GM19035 (cell line): ENCODE measurements at regions not wholly inside any gene's neighbourhood (a gene's known extent, or its start where the extent isn't known, plus 50 kb on each side); places are given as distances from the start of the nearest gene placed in this dataset.
"Not testable (repeated sequence)": the region's sequence is repeated elsewhere in the genome, so short reads cannot be mapped to it uniquely, and the experiment has no call there.

Experiments
- ATAC-seq: cut with Tn5 transposase; IDR thresholded peaks from one replicate; pipeline ENCODE4 v1.9.1; 2021; ENCODE audit not compliant: unreplicated experiment

DNA sequence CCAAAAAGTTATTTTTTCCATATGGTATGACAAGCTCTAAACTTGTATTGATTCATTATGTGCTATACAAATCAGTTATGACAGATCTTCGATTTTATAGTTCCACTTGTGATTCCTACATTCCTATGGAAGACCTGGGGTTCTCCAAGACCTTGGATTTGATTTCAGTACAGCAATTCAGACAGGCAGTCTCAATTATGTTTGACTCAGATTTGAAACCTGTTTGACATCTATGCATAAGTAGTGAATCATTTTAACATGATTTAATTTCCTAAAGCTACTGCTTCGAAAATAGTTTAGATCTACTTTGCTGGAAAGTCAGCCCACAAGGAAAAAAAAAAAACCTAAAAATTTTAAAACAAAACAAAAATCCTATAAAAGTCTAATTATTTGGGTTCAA lies 820.4 kb downstream of the LUZP2 start:
- ATAC-seq, result no peak

DNA sequence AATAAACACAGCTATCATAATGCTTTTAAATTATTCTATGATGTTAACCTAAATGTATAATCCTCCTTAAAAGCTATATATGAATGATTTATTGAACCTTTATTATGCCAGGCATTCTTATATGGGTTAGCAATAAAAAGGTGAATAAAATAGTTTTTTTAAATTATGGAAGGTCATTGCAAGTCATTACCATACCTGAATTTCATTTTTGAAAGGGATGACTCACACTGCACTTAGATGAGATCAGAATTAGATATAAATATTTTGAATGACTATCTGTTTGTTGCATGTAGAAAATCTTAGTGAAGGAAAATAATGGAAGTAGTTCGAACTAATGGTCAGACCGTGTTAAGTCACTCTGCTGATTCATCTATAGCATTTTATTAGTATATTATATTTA lies 822.3 kb downstream of the LUZP2 start:
- no peak for ATAC-seq

DNA sequence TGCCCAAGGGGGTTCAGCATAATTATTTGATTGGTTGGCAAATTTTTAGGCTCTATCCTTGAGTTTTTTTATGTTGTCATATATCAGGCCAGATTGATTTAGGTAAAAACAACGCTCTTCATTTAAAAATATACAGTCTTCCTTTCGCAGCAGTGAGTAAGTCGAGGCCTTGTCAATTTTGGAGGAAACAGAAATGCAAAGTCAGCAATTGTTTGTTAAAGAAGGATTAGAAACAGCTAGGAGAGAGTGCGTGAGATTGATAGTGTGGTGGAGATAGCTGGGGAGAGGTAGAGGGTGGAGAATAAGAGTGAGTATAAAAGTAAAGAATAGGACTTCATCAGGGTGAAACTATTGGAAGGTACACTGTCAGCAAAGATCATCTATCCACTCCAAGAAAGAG lies 830.8 kb downstream of the LUZP2 start:
- ATAC-seq, result no peak

DNA sequence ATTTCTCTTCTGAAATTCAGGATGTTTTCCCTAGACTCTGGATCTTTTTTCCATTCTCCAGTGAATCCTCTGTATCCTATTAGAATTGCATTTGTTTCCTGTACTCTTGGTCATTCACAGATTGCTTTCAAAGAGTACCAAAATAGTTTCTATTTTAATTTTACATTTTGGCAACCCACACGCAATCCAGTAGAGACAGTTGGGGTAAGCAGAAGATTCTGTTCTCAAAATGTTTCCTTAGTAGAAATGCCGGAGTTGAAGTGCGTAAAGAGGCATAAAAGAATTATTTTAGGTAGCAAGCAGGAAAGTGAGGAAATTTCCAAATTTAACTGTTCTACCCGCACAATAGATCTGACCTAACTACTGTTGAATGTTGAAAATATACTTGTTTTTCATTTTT lies 842.4 kb downstream of the LUZP2 start:
- ATAC-seq, result no peak

DNA sequence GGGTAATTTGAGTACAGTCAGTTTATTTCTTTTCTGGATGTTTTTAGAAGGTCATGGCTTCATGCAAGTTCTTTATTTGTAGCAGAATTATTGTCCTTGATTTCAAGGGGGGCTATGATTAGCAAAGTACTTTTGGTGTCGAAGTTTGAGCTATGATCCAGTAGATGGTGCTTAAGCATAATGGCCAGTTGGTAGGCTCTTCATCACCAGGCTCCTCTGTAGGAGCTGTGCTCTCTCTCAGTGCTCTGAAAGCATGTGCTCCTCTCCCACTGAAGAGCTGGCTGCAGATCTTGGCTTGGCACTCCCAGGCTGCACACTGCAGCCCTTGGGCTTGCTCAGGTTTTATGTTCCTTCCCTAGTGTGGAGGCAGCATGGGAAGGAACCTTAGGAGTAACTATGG lies 852.7 kb downstream of the LUZP2 start:
- no peak for ATAC-seq

DNA sequence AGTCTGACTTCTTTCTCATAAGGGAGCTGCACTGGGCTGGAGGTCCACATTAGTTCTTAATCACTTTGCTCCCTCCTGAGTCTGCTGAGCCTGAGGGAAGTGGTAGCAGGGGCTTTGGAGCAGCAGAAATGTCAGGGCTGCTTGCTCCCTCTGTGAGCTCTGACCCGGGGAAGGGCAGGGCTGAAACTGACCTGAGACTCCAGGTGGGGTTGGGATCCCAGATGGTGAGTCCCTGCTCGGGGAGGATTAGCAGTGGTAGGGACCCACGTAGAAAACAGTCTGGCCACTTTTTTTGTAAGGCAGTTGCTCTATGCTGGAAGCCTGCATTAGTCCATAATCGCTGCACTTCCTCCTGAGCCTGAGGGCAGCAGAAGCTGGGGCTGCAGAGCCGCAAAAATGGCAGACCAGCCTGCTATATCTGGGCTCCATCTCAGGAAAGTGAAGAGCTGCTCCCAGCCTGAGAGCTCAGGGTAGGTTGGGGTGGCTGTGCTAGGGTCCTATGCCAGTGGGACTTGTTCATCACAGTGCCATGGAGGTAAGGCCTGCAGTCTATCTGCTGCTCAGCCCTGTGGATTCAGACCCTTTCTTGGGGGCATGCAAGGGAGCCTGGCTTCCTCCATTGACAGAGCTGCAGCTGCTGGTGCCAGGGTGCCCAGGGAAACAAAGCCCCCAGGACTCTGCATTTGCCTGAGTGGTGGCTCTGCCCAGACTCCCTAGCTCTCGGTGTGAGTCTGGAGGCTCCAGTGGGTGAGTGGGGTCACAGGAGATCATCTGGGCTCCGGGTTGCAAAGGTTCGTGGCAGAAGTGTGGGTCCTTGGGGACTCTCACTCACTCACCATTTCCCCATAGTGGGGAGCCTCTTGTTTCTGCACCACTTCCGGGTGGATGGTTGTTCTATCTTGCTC lies 854.3 kb downstream of the LUZP2 start:
- no peak for ATAC-seq

DNA sequence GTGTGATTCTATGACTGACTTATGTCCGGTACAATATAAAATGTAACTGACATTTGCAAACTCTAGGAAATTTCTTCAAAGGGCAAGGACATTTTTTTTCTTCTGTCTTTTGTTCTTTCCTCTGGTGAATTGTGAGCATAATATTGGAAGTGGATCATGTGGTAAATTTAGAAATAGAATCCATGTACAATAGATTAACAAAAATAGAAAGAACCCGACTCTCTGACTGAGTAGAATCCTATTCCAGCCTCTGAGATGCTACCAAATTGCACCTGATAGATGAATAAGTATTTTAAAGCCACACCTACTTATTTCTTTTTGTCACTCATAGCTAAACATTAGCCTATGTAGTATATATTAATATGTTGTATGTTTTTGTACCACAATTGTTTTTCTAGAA lies 860.3 kb downstream of the LUZP2 start:
- no peak for ATAC-seq

DNA sequence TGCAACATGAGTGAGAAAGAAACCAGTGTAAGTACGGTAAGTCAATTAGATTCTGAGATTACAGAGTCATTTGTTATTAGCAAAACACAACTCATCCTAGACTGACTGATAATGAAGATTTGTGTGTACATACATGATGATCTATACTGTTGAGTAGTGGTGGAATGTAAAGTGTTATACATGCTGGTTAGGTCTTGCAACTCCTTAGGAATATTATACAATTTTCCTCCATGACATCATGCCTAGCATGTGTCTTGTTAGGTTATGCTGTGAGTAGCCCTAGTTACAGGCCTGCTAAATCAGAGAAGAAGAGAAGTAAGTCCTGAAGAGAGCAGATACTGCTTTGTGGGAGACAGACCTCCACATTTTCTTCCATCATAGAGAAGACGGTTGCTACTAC lies 880.6 kb downstream of the LUZP2 start:
- ATAC-seq, result no peak

DNA sequence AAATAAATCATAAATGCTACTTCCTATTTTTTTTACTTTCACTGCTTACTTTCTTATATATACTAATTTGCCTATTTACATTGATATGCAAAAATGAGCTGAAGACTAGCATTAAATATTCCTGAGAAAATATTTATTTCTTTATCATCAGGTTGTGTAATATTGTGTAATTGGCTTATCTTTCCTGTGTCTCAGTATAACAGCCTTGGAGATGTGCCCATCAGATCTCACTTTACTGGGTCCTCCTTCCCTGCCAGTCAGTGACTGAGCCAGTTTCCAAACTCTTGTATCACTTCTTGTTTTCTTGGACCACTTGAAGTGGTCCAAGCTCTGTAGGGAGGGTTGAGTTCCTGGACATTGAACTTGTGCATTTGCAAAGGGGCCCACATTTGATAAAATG lies 900.0 kb downstream of the LUZP2 start:
- ATAC-seq, result no peak

DNA sequence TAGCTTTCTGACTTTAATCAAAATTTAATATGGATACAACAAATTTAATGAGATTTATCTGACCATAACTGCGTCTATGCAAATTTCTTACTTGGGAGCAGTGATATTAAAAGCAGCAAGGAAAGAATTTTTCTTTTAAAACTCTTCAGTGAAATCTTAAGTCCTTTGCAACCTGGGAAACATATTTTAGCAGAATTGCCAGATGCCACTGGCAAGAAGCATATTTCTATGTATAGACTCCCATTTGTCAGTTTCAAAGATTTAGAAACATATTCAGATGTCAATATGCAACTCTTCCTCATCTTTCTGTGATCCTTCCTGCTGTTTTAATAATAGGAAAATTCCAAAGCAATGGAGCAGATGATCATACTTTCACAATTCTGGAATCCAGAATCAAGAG lies 911.3 kb downstream of the LUZP2 start:
- ATAC-seq, result no peak

DNA sequence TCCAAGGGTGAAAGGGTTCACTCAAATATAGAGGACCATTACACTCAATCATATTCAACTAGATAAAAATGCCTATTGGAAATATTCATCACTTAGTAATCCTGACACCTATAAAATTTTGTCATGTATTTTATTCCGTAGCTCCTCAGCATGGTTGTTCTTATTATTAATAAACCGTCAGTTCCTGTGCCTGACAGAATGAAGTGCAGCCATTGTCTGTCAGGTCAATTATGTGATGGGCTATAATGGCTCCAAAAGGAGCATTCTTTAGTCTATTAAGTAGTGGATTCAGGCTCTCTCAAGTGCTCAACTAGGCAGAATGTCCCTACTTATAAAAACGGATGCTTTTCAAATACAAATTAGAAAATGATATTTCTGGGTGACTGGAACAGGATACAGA lies 916.1 kb upstream of the ANO3 start:
- ATAC-seq, result no peak

DNA sequence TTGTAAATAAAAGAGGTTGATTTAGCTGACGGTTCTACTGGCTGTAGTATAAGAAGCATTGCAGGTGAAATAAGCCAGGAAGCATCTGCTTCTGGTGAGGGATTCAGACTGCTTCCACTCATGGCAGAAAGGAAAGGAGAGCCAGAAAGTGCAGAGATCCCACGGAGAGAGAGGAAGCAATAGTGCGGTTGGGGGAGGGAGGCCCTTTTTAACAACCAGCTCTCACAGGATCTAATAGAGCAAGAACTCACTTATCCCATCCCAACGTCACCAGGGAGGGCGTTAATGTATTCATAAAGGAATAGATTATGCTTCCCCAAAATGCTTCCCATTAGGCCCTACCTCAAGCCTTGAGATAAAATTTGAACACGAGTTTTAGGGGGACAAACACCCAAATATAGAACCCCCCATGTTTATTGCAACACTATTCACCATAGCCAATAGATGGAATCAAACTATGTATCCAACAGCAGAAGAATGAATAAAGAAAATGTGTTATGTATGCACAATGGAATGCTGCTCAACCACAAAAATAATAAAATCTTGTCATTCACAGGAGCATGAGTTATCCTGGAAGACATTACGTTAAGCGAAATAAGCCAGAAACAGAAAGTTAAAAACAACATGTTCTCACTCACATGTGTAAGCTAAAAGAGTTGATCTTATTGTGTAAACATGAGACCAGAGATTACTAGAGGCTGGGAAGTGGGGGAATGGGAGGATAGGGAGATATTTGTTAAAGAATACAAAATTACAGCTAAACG lies 908.3 kb upstream of the ANO3 start:
- ATAC-seq, result no peak

DNA sequence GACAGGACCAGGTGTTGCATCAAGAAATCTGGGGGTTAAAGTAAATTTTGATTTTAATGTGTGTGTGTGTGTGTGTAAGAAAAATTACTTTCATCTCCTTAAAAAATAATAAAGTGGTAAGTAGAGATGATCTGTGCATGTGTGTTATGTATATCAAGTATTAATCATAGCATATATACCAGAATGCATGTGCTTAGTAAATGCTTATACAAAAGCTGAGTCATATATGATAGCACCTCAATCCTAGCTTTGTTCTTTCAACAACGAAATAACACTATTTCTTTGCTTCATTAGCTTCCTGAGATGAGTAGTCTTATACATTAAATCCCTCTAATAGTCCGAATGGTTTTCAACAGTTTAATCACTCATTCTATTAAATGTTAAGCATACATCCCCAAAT lies 899.6 kb upstream of the ANO3 start:
- ATAC-seq, result no peak

DNA sequence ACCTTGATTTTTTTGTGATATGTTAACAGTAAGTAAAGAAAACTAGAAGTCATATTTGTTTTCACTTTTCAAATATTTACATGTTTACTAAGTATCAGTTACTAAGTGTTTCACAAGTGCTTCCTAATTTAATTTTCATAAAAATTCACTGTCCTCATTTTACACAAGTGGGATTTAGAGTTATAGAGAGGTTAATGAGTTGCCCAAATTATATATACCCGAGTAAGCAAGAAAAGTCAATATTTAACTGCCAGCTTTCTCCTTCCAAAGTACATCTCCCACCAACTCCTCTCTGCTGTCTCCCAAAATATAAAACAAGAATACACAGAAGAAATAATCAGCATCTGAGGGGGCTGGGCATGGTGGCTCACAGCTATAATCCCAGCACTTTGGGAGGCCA lies 896.7 kb upstream of the ANO3 start:
- ATAC-seq, result no peak

DNA sequence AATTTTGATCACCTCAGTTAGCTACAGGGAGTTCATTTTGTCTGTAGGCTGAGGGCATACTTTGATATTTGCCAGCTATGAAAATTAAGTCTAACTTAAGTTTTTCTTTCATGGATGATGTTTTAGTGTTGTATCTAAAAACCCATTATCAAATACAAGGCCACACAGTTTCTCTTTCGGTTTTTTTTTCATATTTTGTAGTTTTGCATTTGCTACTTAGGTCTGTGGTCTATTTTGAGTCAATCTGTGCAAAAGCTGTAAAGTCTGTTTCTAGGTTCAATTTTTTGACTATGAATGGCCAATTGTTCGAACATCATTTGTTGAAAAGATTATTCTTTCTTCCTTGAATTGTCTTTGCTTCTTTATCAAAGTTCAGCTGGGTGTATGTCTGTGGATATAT lies 895.6 kb upstream of the ANO3 start:
- ATAC-seq, result no peak

DNA sequence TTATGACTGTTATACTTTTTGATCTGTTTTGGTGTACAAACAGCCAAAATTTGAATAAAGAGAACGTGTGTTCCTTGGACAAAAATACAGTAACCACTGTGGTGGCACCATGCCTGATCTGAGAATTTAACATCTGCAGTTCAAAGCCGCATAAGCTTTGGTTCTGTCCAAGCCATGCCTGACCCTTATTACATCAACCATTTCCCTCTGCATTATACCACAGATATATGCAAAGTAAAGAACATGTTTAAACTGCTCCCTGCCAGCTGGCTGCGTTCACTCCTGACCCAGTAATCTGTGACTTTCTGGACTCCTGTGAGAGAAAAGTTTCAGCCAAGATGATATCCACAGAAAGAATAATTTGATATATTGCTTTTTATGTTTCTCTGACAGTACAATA lies 890.5 kb upstream of the ANO3 start:
- ATAC-seq, result no peak

DNA sequence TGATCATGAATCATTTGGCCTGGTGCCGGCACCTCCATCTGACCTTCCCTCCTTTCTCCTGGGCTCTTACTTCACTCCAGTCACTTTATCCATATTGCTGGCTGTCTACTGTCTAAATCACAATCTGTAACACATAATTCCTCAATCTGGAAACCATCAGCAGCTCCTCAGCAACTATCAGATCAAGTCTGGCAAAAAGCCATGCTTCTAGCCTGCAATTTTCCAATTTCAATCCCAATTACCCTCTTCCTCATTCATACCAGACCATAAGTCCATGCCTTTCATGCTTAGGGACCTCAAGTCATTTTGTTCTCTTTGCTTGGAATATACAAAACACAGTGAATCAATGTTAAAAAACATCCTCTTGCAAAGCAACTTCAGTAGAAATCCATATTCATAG lies 882.8 kb upstream of the ANO3 start:
- ATAC-seq, result no peak

DNA sequence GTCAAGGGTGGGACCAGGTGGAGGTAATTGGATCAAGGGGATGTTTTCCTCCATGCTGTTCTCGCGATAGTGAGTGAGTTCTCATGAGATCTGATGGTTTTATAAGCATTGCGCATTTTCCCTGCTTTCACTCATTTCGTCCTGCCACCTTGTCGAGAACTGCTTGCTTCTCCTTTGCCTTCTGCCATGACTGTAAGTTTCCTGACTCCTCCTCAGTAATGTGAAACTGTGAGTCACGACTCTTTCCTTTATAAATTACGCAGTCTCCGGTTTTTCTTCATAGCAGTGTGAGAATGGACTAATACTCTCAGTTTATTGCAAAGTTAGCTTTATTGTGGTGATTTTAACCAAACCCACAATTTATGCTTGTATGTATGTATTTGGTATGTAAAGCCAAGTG lies 878.5 kb upstream of the ANO3 start:
- no peak for ATAC-seq

DNA sequence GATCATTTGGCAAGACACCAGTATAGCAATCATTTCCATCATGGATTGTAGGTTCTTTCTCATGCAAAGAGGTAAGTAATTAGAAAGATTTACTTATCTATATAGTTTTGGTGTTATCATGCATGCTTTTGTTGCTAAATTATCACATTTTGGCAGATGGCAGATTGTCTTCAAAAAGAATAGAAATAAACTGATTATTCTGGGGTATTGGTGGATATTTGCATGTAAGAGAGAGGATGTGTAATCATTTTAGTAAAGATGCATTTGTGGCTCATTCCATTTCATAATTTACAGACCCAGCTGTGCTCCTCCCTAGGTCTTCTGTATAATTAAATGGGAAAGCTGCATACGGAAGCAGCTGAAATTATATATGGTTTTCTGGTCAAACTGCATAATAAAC lies 875.7 kb upstream of the ANO3 start:
- ATAC-seq, result no peak

DNA sequence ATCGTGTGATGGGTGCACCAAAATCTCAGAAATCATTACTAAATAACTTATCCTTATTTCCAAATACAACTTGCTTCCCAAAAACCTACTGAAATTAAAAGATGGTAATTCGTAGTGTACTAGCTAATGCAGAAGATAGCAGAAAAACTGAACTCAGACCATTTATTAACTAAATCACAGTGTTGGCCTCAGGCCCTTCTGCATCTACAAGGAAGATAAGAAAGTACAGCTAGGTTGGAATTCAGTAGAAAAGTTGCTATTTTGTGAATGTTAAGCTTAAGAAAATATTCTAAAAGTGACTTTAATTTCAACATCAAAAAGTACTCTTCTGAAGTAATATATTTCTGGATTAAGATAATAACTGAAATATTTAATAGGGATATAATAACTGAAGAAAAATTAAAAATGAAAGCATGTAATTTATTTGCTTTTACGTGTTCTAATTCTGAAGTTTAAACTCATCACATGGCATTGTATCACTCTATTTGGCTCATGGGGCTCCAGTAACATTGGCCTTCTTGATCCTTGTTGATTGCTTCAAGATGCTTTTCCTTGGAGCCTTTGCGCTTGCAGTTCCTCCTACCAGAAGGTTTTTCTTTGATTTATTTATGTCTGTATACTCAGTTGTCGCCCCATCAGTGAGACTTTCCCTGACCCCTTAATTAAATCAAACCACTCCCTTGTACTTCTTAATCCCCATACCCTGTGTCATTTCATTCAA lies 847.9 kb upstream of the ANO3 start:
- ATAC-seq, result no peak

DNA sequence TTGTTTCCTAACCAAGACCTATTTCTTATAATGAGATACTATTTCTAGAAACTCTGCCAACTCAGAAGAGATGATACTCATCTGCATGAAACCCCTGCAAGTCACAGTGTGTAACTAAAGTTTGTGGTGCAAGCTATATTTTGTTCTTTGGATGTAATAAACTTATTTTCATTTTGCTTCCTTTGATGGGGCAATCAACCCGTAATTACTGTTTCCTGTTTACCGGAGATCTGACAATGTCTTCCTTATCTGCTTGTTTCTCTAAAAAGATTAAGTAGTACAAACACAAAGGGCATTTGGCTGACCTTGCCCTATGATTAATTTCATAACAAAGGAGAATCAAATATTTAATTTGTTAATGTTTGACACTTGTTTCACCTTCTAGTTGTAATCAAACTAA lies 846.6 kb upstream of the ANO3 start:
- no peak for ATAC-seq

DNA sequence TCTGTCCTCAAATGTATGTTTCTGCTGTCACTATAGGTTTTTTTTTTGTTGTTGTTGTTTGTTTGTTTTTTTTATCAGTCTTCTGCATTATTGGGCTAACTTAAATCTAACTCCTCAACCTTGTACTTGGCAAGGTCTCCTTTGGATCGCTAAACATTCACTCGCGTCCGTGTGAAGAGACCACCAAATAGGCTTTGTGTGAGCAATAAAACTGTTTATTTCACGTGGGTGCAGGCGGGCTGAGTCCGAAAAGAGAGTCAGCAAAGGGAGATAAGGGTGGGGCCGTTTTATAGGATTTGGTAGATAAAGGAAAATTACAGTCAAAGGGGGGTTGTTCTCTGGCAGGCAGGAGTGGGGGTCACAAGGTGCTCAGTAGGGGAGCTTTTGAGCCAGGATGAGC lies 845.6 kb upstream of the ANO3 start:
- ATAC-seq, result not testable (repeated sequence)
